Neural cell (in vitro differentiated cells): ENCODE measurements at regions not wholly inside any gene's neighbourhood (a gene's known extent, or its start where the extent isn't known, plus 50 kb on each side); places are given as distances from the start of the nearest gene placed in this dataset.

ENCODE experiments used
- H2AFZ ChIP-seq: fragments of 200-600, 300-800 bp; sonication (generic), shearing (Covaris generic); 2 replicates; pipeline ENCODE4 v1.6.0; 2014; ENCODE audit warnings: low read depth, mild to moderate bottlenecking, antibody characterized with exemption, low read length, moderate library complexity
- H3F3A ChIP-seq: fragments of 200-600 bp; shearing (Covaris generic); 2 replicates; pipeline ENCODE4 v1.6.1; 2016; ENCODE audit warnings: mild to moderate bottlenecking, moderate library complexity, mixed read lengths, antibody characterized with exemption, low read length; ENCODE audit not compliant: insufficient read depth, poor library complexity, severe bottlenecking
- H3K27ac ChIP-seq: fragments of 200-600, 300-800 bp; sonication (generic), shearing (Covaris generic); 2 replicates; pipeline ENCODE4 v1.5.1; 2014; ENCODE audit warnings: mild to moderate bottlenecking, low read length, moderate library complexity
- H3K27me3 ChIP-seq: fragments of 300-800, 200-600 bp; sonication (generic), shearing (Covaris generic); 2 replicates; pipeline ENCODE4 v1.6.0; 2014; ENCODE audit warnings: mild to moderate bottlenecking, low read depth, low read length, moderate library complexity; ENCODE audit not compliant: insufficient read depth
- H3K36me3 ChIP-seq: fragments of 300-800, 200-600 bp; sonication (generic), shearing (Covaris generic); 2 replicates; pipeline ENCODE4 v1.5.1; 2014; ENCODE audit warnings: mild to moderate bottlenecking, antibody characterized with exemption, low read length, moderate library complexity; ENCODE audit not compliant: insufficient read depth
- H3K4me2 ChIP-seq: fragments of 300-800, 200-600 bp; sonication (generic), shearing (Covaris generic); 2 replicates; pipeline ENCODE4 v1.6.0; 2014; ENCODE audit warnings: mild to moderate bottlenecking, low read length
- H3K4me3 ChIP-seq: fragments of 300-800, 200-600 bp; sonication (generic), shearing (Covaris generic); 2 replicates; pipeline ENCODE4 v1.5.1; 2014; ENCODE audit warnings: mild to moderate bottlenecking, low read length, moderate library complexity
- H3K79me2 ChIP-seq: fragments of 200-600 bp; shearing (Covaris generic); replicated peaks from 2 replicates; pipeline ENCODE4 v1.6.0; 2014; ENCODE audit warnings: mild to moderate bottlenecking, low read length, moderate library complexity; ENCODE audit not compliant: insufficient read depth
- H3K9ac ChIP-seq: fragments of 300-800, 200-600 bp; sonication (generic), shearing (Covaris generic); 2 replicates; pipeline ENCODE4 v1.6.1; 2016; ENCODE audit warnings: mild to moderate bottlenecking, low read length, mixed read lengths
- H3K9me2 ChIP-seq: fragments of 200-600 bp; shearing (Covaris generic); 2 replicates; pipeline ENCODE4 v1.6.1; 2016; ENCODE audit warnings: mild to moderate bottlenecking, low read length, mixed read lengths; ENCODE audit not compliant: insufficient read depth
- H3K9me3 ChIP-seq: fragments of 200-600, 300-800 bp; sonication (generic), shearing (Covaris generic); 2 replicates; pipeline ENCODE4 v1.6.1; 2016; ENCODE audit warnings: mild to moderate bottlenecking, mixed run types, low read length, moderate library complexity, mixed read lengths
- H4K20me1 ChIP-seq: fragments of 200-600 bp; shearing (Covaris generic); 2 replicates; pipeline ENCODE4 v1.6.1; 2016; ENCODE audit warnings: mild to moderate bottlenecking, mixed run types; ENCODE audit not compliant: insufficient read depth
- EP300 ChIP-seq: fragments of 450-650 bp; conservative IDR thresholded peaks from 2 replicates; pipeline ENCODE4 v1.6.1; 2014; ENCODE audit warnings: antibody characterized with exemption, mild to moderate bottlenecking, moderate library complexity; ENCODE audit not compliant: poor library complexity, severe bottlenecking
- EZH2 ChIP-seq: fragments of 200-600, 300-800 bp; shearing (Covaris generic), sonication (generic); IDR thresholded peaks from 2 replicates; pipeline ENCODE4 v1.6.1; 2014; ENCODE audit warnings: antibody characterized with exemption, low read length, borderline replicate concordance, mild to moderate bottlenecking; ENCODE audit not compliant: insufficient read depth, poor library complexity, severe bottlenecking
- MXI1 ChIP-seq: fragments of 450-650 bp; conservative IDR thresholded peaks from 2 replicates; pipeline ENCODE4 v1.6.1; 2014; ENCODE audit warnings: antibody characterized with exemption, mild to moderate bottlenecking; ENCODE audit not compliant: poor library complexity, severe bottlenecking
- POLR2AphosphoS5 ChIP-seq: IDR thresholded peaks from 2 replicates; pipeline ENCODE4 v1.6.1; 2012
- RAD21 ChIP-seq: fragments of 450-650 bp; conservative IDR thresholded peaks from 2 replicates; pipeline ENCODE4 v1.6.1; 2014; ENCODE audit warnings: antibody characterized with exemption, mild to moderate bottlenecking, moderate library complexity
- SMC3 ChIP-seq: fragments of 450-650 bp; conservative IDR thresholded peaks from 2 replicates; pipeline ENCODE4 v1.6.1; 2014; ENCODE audit warnings: antibody characterized with exemption, mild to moderate bottlenecking, moderate library complexity; ENCODE audit not compliant: poor library complexity
- TAF1 ChIP-seq: IDR thresholded peaks from 2 replicates; pipeline ENCODE4 v1.6.1; 2012; ENCODE audit warnings: low read depth
- TF ChIP-seq, protein P1 (sequence below): IDR thresholded peaks from 2 replicates; pipeline ENCODE4 v1.6.1; 2012; ENCODE audit warnings: borderline replicate concordance
- TF ChIP-seq, protein P2 (sequence below): fragments of 450-650 bp; IDR thresholded peaks from 2 replicates; pipeline ENCODE4 v1.5.1; 2014; ENCODE audit warnings: antibody characterized with exemption, mild to moderate bottlenecking, moderate library complexity; ENCODE audit not compliant: poor library complexity, severe bottlenecking

DNA sequence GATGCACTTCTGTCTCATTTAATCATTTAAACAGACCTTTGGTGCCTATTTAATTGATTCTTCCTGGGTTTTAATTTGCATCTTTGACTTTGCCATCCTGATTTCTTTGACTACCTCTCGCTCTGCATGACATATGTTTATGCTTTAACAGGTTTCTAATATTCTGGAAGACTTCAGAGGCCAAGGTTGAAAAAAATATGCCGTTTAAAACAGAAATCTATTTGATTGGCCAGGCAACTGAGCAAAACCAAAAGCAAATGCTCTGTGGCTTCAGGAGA is 303.4 kb downstream of the IRS1 start:
- no peak overlapping the region for H3K4me2 ChIP-seq
- H3K9me2 ChIP-seq: no peaks in the 10 kb centered on the region
- H2AFZ ChIP-seq: no peak overlapping the region
- H3K27ac ChIP-seq: no peak overlapping the region
- no peaks in the 10 kb centered on the region for H3K9me3 ChIP-seq
- TF ChIP-seq, protein P1, sequence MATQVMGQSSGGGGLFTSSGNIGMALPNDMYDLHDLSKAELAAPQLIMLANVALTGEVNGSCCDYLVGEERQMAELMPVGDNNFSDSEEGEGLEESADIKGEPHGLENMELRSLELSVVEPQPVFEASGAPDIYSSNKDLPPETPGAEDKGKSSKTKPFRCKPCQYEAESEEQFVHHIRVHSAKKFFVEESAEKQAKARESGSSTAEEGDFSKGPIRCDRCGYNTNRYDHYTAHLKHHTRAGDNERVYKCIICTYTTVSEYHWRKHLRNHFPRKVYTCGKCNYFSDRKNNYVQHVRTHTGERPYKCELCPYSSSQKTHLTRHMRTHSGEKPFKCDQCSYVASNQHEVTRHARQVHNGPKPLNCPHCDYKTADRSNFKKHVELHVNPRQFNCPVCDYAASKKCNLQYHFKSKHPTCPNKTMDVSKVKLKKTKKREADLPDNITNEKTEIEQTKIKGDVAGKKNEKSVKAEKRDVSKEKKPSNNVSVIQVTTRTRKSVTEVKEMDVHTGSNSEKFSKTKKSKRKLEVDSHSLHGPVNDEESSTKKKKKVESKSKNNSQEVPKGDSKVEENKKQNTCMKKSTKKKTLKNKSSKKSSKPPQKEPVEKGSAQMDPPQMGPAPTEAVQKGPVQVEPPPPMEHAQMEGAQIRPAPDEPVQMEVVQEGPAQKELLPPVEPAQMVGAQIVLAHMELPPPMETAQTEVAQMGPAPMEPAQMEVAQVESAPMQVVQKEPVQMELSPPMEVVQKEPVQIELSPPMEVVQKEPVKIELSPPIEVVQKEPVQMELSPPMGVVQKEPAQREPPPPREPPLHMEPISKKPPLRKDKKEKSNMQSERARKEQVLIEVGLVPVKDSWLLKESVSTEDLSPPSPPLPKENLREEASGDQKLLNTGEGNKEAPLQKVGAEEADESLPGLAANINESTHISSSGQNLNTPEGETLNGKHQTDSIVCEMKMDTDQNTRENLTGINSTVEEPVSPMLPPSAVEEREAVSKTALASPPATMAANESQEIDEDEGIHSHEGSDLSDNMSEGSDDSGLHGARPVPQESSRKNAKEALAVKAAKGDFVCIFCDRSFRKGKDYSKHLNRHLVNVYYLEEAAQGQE: no peak
- TF ChIP-seq EZH2: no peak
- TF ChIP-seq TAF1: no peak
- TF ChIP-seq, protein P2, sequence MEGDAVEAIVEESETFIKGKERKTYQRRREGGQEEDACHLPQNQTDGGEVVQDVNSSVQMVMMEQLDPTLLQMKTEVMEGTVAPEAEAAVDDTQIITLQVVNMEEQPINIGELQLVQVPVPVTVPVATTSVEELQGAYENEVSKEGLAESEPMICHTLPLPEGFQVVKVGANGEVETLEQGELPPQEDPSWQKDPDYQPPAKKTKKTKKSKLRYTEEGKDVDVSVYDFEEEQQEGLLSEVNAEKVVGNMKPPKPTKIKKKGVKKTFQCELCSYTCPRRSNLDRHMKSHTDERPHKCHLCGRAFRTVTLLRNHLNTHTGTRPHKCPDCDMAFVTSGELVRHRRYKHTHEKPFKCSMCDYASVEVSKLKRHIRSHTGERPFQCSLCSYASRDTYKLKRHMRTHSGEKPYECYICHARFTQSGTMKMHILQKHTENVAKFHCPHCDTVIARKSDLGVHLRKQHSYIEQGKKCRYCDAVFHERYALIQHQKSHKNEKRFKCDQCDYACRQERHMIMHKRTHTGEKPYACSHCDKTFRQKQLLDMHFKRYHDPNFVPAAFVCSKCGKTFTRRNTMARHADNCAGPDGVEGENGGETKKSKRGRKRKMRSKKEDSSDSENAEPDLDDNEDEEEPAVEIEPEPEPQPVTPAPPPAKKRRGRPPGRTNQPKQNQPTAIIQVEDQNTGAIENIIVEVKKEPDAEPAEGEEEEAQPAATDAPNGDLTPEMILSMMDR: no peak
- TF ChIP-seq POLR2AphosphoS5: no peak
- no peak for TF ChIP-seq EP300
- no peak for TF ChIP-seq SMC3
- TF ChIP-seq RAD21: no peak
- TF ChIP-seq MXI1: no peak
- no peaks in the 10 kb centered on the region for H4K20me1 ChIP-seq
- H3K9ac ChIP-seq: no peak overlapping the region
- no peak overlapping the region for H3K4me3 ChIP-seq
- no peaks in the 10 kb centered on the region for H3K79me2 ChIP-seq
- H3K27me3 ChIP-seq: no peaks in the 10 kb centered on the region
- no peaks in the 10 kb centered on the region for H3F3A ChIP-seq
- H3K36me3 ChIP-seq: no peaks in the 10 kb centered on the region

DNA sequence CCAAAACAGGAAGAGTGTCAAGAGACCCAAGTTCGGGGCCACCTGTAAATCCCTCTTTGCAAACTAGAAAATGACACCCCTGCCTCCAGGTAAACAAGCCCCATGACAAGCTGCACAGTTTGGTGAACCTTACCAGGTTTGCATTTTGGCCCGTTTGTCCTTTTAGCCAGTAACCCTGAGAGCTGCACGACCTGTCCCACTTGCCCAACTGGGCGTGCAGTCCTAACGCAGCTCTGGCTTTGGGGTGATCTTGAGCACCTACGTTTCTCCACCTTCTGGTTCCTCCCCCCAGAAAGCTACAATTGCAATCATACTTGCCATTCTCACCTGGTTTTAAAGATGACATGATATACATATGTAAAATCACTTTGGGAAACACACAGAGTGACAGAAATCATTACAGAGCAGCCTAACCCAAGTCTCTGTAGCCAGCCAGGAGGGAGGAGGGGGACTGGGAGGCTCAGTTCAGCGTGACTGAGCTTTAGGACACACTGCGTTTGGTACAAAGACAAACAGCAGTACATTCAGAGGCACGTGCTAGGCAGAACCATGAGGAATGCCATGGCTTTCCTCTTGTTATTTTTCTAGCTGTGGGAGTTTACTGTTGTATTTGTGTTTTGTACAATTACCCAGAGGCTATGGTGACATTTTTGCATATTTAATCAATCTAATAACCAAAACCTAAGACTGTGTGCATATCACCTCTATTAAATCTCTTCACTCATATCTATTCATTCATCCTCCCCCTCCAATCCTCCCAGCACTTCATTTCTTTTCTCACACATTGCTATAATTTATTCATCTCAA is 304.0 kb downstream of the IRS1 start:
- no peak overlapping the region for H2AFZ ChIP-seq
- H3K79me2 ChIP-seq: no peaks in the 10 kb centered on the region
- no peak overlapping the region for H3K4me3 ChIP-seq
- no peak overlapping the region for H3K27ac ChIP-seq
- no peak overlapping the region for H3K4me2 ChIP-seq
- no peaks in the 10 kb centered on the region for H3K36me3 ChIP-seq
- no peaks in the 10 kb centered on the region for H3K27me3 ChIP-seq
- H3K9me3 ChIP-seq: no peaks in the 10 kb centered on the region
- H3K9ac ChIP-seq: no peak overlapping the region
- TF ChIP-seq, protein P2: no peak
- no peak for TF ChIP-seq EP300
- no peaks in the 10 kb centered on the region for H3K9me2 ChIP-seq
- no peaks in the 10 kb centered on the region for H3F3A ChIP-seq
- H4K20me1 ChIP-seq: no peaks in the 10 kb centered on the region
